ENCODE measurements at regions not wholly inside any gene's neighbourhood (a gene's known extent, or its start where the extent isn't known, plus 50 kb on each side); places are given as distances from the start of the nearest gene placed in this dataset.
A peak's percentile ranks its signal among the peaks of the same experiment; 100 is the strongest.

- DNase-seq (ENCODE audit: low spot score), result no peak
Measured at GRCh38 chr12:93015871-93016751, 87.0 kb upstream of the EEA1 start.

- DNase-seq (ENCODE audit: low spot score), result no peak
Measured at GRCh38 chr12:93016752-93017350, 87.8 kb upstream of the EEA1 start.

GRCh38 chr12:93018610-93019009 is 89.5 kb upstream of the EEA1 start:
- no peak for DNase-seq (ENCODE audit: low spot score)

- DNase-seq (ENCODE audit: low spot score), result no peak
Measured at GRCh38 chr12:93019212-93019927, 90.3 kb upstream of the EEA1 start.

GRCh38 chr12:93019975-93020630 is 91.0 kb upstream of the EEA1 start:
- DNase-seq (ENCODE audit: low spot score), result no peak

- no peak for DNase-seq (ENCODE audit: low spot score)
Measured at GRCh38 chr12:93020631-93021597, 91.8 kb upstream of the EEA1 start.

GRCh38 chr12:93022603-93023340 is 93.7 kb upstream of the EEA1 start:
- peak; percentile 80 for DNase-seq (ENCODE audit: low spot score)

- peak; percentile 42 for DNase-seq (ENCODE audit: low spot score)
Measured at GRCh38 chr12:93025145-93026103, 96.3 kb upstream of the EEA1 start.

GRCh38 chr12:93027041-93027440 is 97.9 kb upstream of the EEA1 start:
- DNase-seq (ENCODE audit: low spot score), result no peak

GRCh38 chr12:93029091-93029490 is 100.0 kb upstream of the EEA1 start:
- no peak for DNase-seq (ENCODE audit: low spot score)

- no peak for DNase-seq (ENCODE audit: low spot score)
Measured at GRCh38 chr12:93031028-93031427, 101.9 kb upstream of the EEA1 start.

- DNase-seq (ENCODE audit: low spot score), result no peak
Measured at GRCh38 chr12:93032758-93033157, 103.7 kb upstream of the EEA1 start.

GRCh38 chr12:93033948-93034347 is 104.9 kb upstream of the EEA1 start:
- no peak for DNase-seq (ENCODE audit: low spot score)

- no peak for DNase-seq (ENCODE audit: low spot score)
Measured at GRCh38 chr12:93039062-93039461, 110.0 kb upstream of the EEA1 start.

- DNase-seq (ENCODE audit: low spot score), result no peak
Measured at GRCh38 chr12:93039930-93040329, 110.8 kb upstream of the EEA1 start.

- DNase-seq (ENCODE audit: low spot score), result no peak
Measured at GRCh38 chr12:93040367-93040766, 111.3 kb upstream of the EEA1 start.

- no peak for DNase-seq (ENCODE audit: low spot score)
Measured at GRCh38 chr12:93041416-93041815, 112.3 kb upstream of the EEA1 start.

GRCh38 chr12:93042283-93042682 is 113.2 kb upstream of the EEA1 start:
- no peak for DNase-seq (ENCODE audit: low spot score)

- no peak for DNase-seq (ENCODE audit: low spot score)
Measured at GRCh38 chr12:93042684-93043083, 113.6 kb upstream of the EEA1 start.

Measured in D341Med (cell line).